Lower lobe of right lung (tissue), 2 donors: ENCODE measurements at regions not wholly inside any gene's neighbourhood (a gene's known extent, or its start where the extent isn't known, plus 50 kb on each side); places are given as distances from the start of the nearest gene placed in this dataset.

Experiments
- ATAC-seq, 2 donors: fragments of 200-7000 bp; cut with Tn5 transposase; one replicate each; pipeline ENCODE4 v1.9.1; 2020 to 2022; ENCODE audit warnings: mild to moderate bottlenecking in 2 of 2, moderate library complexity in 2 of 2
- DNase-seq: peaks from one replicate; pipeline ENCODE4 v3.0.0-alpha.2; 2020
- H3K27ac ChIP-seq: fragments of 200-600 bp; one replicate; pipeline ENCODE4 v1.8.0; 2022
- H3K27me3 ChIP-seq: fragments of 200-600 bp; one replicate; pipeline ENCODE4 v1.8.0; 2022; ENCODE audit warnings: low read depth
- H3K36me3 ChIP-seq: fragments of 200-600 bp; one replicate; pipeline ENCODE4 v1.8.0; 2022; ENCODE audit warnings: mild to moderate bottlenecking
- H3K4me1 ChIP-seq: fragments of 200-600 bp; one replicate; pipeline ENCODE4 v1.8.0; 2022
- H3K4me3 ChIP-seq: fragments of 200-600 bp; one replicate; pipeline ENCODE4 v1.8.0; 2022; ENCODE audit warnings: mild to moderate bottlenecking
- H3K9me3 ChIP-seq: fragments of 200-600 bp; one replicate; pipeline ENCODE4 v1.8.0; 2022
- CTCF ChIP-seq: fragments of 200-600 bp; IDR thresholded peaks from one replicate; pipeline ENCODE4 v1.8.0; 2022; ENCODE audit warnings: antibody characterized with exemption, mild to moderate bottlenecking
- intact Hi-C: fragments of 100-400 bp; cut with DNase I; formaldehyde crosslinking; loops from one replicate; pipeline ENCODE4 v1.11.0; 2022
- donor health status: DM: no; HTN: yes; CAD: no; lungs with severe emphysema.

- H3K36me3 ChIP-seq: no peaks in the 10 kb centered on the region
- H3K27me3 ChIP-seq: no peaks in the 10 kb centered on the region
- no peaks in the 10 kb centered on the region for H3K4me1 ChIP-seq
- H3K27ac ChIP-seq: no peak overlapping the region
- H3K9me3 ChIP-seq: no peaks in the 10 kb centered on the region
- DNase-seq: no peak
- ATAC-seq: no peak
- intact Hi-C loops: no loop called here
- no peak for TF ChIP-seq CTCF
- no peak overlapping the region for H3K4me3 ChIP-seq
These were observed 419.1 kb upstream of the RBFOX1 start for GRCh38 chr16:6913566-6913965.

- intact Hi-C loops: no loop called here
- no peaks in the 10 kb centered on the region for H3K4me1 ChIP-seq
- H3K9me3 ChIP-seq: no peaks in the 10 kb centered on the region
- H3K27ac ChIP-seq: no peak overlapping the region
- TF ChIP-seq CTCF: no peak
- ATAC-seq: no peak
- no peak overlapping the region for H3K4me3 ChIP-seq
- H3K36me3 ChIP-seq: no peaks in the 10 kb centered on the region
- no peak for DNase-seq
- no peaks in the 10 kb centered on the region for H3K27me3 ChIP-seq
These were observed 422.3 kb upstream of the RBFOX1 start for GRCh38 chr16:6910301-6910700.

GRCh38 chr16:6905601-6906000 lies 427.0 kb upstream of the RBFOX1 start:
- Histone ChIP-seq H3K27ac (no peak overlapping the region), H3K9me3 (no peaks in the 10 kb centered on the region), H3K27me3 (no peaks in the 10 kb centered on the region), H3K36me3 (no peaks in the 10 kb centered on the region), H3K4me3 (no peak overlapping the region), H3K4me1 (no peaks in the 10 kb centered on the region)
- ATAC-seq (no peak), DNase-seq (no peak)
- intact Hi-C loops: no loop called here
- no peak for TF ChIP-seq CTCF

GRCh38 chr16:6903671-6904070 lies 429.0 kb upstream of the RBFOX1 start:
- no peak for TF ChIP-seq CTCF
- DNase-seq (no peak), ATAC-seq (no peak)
- H3K27me3 ChIP-seq: no peaks in the 10 kb centered on the region
- no peaks in the 10 kb centered on the region for H3K9me3 ChIP-seq
- H3K27ac ChIP-seq: no peak overlapping the region
- H3K4me1 ChIP-seq: no peaks in the 10 kb centered on the region
- H3K36me3 ChIP-seq: no peaks in the 10 kb centered on the region
- intact Hi-C loops: no loop called here
- no peak overlapping the region for H3K4me3 ChIP-seq

- H3K27me3 ChIP-seq: no peaks in the 10 kb centered on the region
- ATAC-seq (no peak), DNase-seq (no peak)
- H3K4me1 ChIP-seq: no peaks in the 10 kb centered on the region
- no peaks in the 10 kb centered on the region for H3K36me3 ChIP-seq
- no peaks in the 10 kb centered on the region for H3K9me3 ChIP-seq
- H3K27ac ChIP-seq: no peak overlapping the region
- TF ChIP-seq CTCF: no peak
- intact Hi-C loops: no loop called here
- no peak overlapping the region for H3K4me3 ChIP-seq
These were observed 433.7 kb upstream of the RBFOX1 start for GRCh38 chr16:6898896-6899295.

- no peaks in the 10 kb centered on the region for H3K27me3 ChIP-seq
- no peaks in the 10 kb centered on the region for H3K36me3 ChIP-seq
- no peaks in the 10 kb centered on the region for H3K4me1 ChIP-seq
- H3K27ac ChIP-seq: no peak overlapping the region
- no peak overlapping the region for H3K4me3 ChIP-seq
- ATAC-seq: no peak
- intact Hi-C loops: no loop called here
- DNase-seq: no peak
- no peak for TF ChIP-seq CTCF
- H3K9me3 ChIP-seq: no peaks in the 10 kb centered on the region
These were observed 434.7 kb upstream of the RBFOX1 start for GRCh38 chr16:6897876-6898485.
